HepG2 (cell line): ENCODE measurements at regions not wholly inside any gene's neighbourhood (a gene's known extent, or its start where the extent isn't known, plus 50 kb on each side); places are given as distances from the start of the nearest gene placed in this dataset.

ENCODE experiments used
- ATAC-seq: fragments of 200-7000 bp; cut with Tn5 transposase; 3 replicates; pipeline ENCODE4 v1.9.1; 2020; ENCODE audit warnings: mild to moderate bottlenecking, moderate library complexity
- BruUV-seq: library from RNA; stranded (reverse); fragments of 400-500 nt; replicated peaks from 2 replicates; lab custom pipeline; 2021; lab: Mats Ljungman, UMichigan
- CTCF ChIA-PET: fragments of 300-600 bp; formaldehyde crosslinking; extraction: SDS; loops from one replicate; lab custom pipeline; 2021; ENCODE audit warnings: low total read pairs, inconsistent platforms, low intra/inter-chr PET ratio; lab: Yijun Ruan, JAX
- POLR2A ChIA-PET: fragments of 350-600 bp; sonication (Branson Sonifier 250); formaldehyde crosslinking; loops from one replicate; lab custom pipeline; 2020; ENCODE audit warnings: antibody characterized with exemption, inconsistent platforms; lab: Yijun Ruan, JAX
- DNase-seq: peaks from one replicate; pipeline ENCODE4 v3.0.0-alpha.2; 2015; ENCODE audit warnings: low spot score
- FAIRE-seq: peaks from 3 replicates; lab custom pipeline; 2011; peaks lifted over from hg19 to GRCh38; lab: Jason Lieb, UNC
- H2AFZ ChIP-seq: one replicate; pipeline ENCODE4 v1.6.1; 2011; ENCODE audit warnings: low read length, inconsistent platforms
- H3K27ac ChIP-seq: fragments of 300-600 bp; 3 replicates; pipeline ENCODE4 v1.8.0; 2011; ENCODE audit warnings: mixed run types, mild to moderate bottlenecking, mixed read lengths, low read length, inconsistent platforms; ENCODE audit not compliant: insufficient read depth; ENCODE audit errors: extremely low read length
- H3K27me3 ChIP-seq, 2 experiments: fragments of 200-600 bp in 1 of 2; 2 replicates in 1 of 2; 3 replicates in 1 of 2; pipeline versions ENCODE4 v1.6.0 to v1.8.0; 2011; ENCODE audit warnings: low read length in 2 of 2, mild to moderate bottlenecking in 2 of 2, moderate library complexity in 2 of 2, inconsistent platforms in 1 of 2; ENCODE audit not compliant: insufficient read depth in 2 of 2, control insufficient read depth in 1 of 2
- H3K36me3 ChIP-seq, 2 experiments: fragments of 200-600 bp in 1 of 2; replicated peaks in 1 of 2; 2 replicates in 1 of 2; 3 replicates in 1 of 2; pipeline versions ENCODE4 v1.5.1 to v1.8.0; 2011; ENCODE audit warnings: low read length in 2 of 2, inconsistent platforms in 1 of 2; ENCODE audit not compliant: insufficient read depth in 2 of 2, control insufficient read depth in 1 of 2
- H3K4me1 ChIP-seq: 2 replicates; pipeline ENCODE4 v1.5.1; 2012; ENCODE audit warnings: low read length, inconsistent platforms; ENCODE audit not compliant: insufficient read depth
- H3K4me2 ChIP-seq: 2 replicates; pipeline ENCODE4 v1.6.0; 2011; ENCODE audit warnings: low read depth, low read length, inconsistent platforms
- H3K4me3 ChIP-seq, 3 experiments: fragments of 200-600 bp in 1 of 3; sonication (generic), shearing (Covaris generic) in 1 of 3; replicated peaks in 1 of 3; 2 replicates each; pipeline ENCODE4 v1.5.1; 2011 to 2016; ENCODE audit warnings: low read length in 3 of 3, inconsistent platforms in 2 of 3, low read depth in 2 of 3, mild to moderate bottlenecking in 2 of 3, control low read depth in 1 of 3, mixed read lengths in 1 of 3; ENCODE audit not compliant: insufficient read depth in 1 of 3
- H3K79me2 ChIP-seq: one replicate; pipeline ENCODE4 v1.6.1; 2011; ENCODE audit warnings: low read length, inconsistent platforms; ENCODE audit not compliant: insufficient read depth
- H3K9ac ChIP-seq: 2 replicates; pipeline ENCODE4 v1.6.0; 2011; ENCODE audit warnings: mild to moderate bottlenecking, low read depth, low read length, inconsistent platforms; ENCODE audit not compliant: insufficient read depth
- H3K9me3 ChIP-seq: 2 replicates; pipeline ENCODE4 v1.5.1; 2012; ENCODE audit warnings: mild to moderate bottlenecking, low read length
- H4K20me1 ChIP-seq: 2 replicates; pipeline ENCODE4 v1.6.0; 2011; ENCODE audit warnings: inconsistent platforms, mild to moderate bottlenecking, low read length, moderate library complexity; ENCODE audit not compliant: insufficient read depth
- BHLHE40 ChIP-seq: IDR thresholded peaks from 2 replicates; pipeline ENCODE4 v1.6.1; 2011; ENCODE audit warnings: low read length, improper control_type of control experiment
- CREB1 ChIP-seq, 2 experiments: fragments of 450-650 bp in 1 of 2; IDR thresholded peaks; 2 replicates each; pipeline ENCODE4 v1.6.1; 2016 to 2017; ENCODE audit warnings: control low read depth in 1 of 2, mild to moderate bottlenecking in 1 of 2, missing compliant biosample characterization in 1 of 2, missing genetic modification characterization in 1 of 2
- FOXO4 ChIP-seq: sonication (generic); formaldehyde crosslinking; conservative IDR thresholded peaks from 2 replicates; pipeline ENCODE4 v1.8.1; 2023; ENCODE audit warnings: missing genetic modification reagents
- NFRKB ChIP-seq: fragments of 450-650 bp; IDR thresholded peaks from 2 replicates; pipeline ENCODE4 v1.6.1; 2017
- TFAP4 ChIP-seq: sonication (generic); IDR thresholded peaks from 2 replicates; pipeline ENCODE4 v1.6.1; 2016; ENCODE audit warnings: low read depth, borderline replicate concordance
- ZBTB42 ChIP-seq: sonication (generic); formaldehyde crosslinking; IDR thresholded peaks from 2 replicates; pipeline ENCODE4 v1.5.0; 2020; ENCODE audit warnings: mild to moderate bottlenecking, missing genetic modification reagents
- ZNF550 ChIP-seq: sonication (generic); formaldehyde crosslinking; IDR thresholded peaks from 2 replicates; pipeline ENCODE4 v1.4.0; 2020; ENCODE audit warnings: mild to moderate bottlenecking, missing genetic modification reagents, borderline replicate concordance
- ZNF577 ChIP-seq: sonication (generic); formaldehyde crosslinking; IDR thresholded peaks from 2 replicates; pipeline ENCODE4 v1.4.0; 2020; ENCODE audit warnings: mild to moderate bottlenecking, low read depth, missing genetic modification reagents, borderline replicate concordance
- WGBS: methylation state at CpG from one replicate; pipeline ENCODE4 v1.1.6; 2017; ENCODE audit warnings: low lambda C conversion rate; 5-methylcytosine and 5-hydroxymethylcytosine counted together
- in situ Hi-C: cut with HindIII; loops from 2 replicates; pipeline ENCODE4 v1.10.0; 2017; ENCODE audit warnings: low pct_unique_long_range_greater_than_20kb; ENCODE audit not compliant: extremely low pct_ligation_motif_present
- intact Hi-C: fragments of 100-400 bp; cut with micrococcal nuclease; formaldehyde crosslinking; loops from one replicate; pipeline ENCODE4 v1.10.0; 2022; ENCODE audit not compliant: unreplicated experiment
- TF ChIP-seq, protein P1 (sequence below): sonication (generic); formaldehyde crosslinking; IDR thresholded peaks from 2 replicates; pipeline ENCODE4 v1.8.0; 2022; ENCODE audit warnings: missing genetic modification reagents, mild to moderate bottlenecking, inconsistent platforms, borderline replicate concordance

DNA sequence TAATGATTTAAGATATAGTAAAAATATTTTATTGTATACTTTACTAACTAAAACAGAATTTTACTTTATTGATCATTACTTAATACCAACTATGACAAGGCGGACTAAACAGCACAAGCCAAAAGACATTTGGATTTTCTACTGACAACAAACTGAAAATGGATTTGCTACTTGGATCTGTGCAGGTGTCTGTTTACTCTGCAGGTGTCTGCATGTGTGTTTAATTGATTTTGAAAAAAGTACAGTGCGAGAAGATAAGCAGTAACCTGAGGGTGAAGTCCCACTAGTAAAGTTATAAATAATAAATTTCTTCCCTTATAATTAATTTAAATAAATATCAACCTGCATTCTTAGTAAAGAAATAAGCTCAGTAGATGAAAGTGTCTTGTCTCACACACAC is 696.8 kb upstream of the MBL2 start:
- in situ Hi-C loops: no loop called here
- TF ChIP-seq NFRKB: no peak
- TF ChIP-seq ZBTB42 (CRISPR knock-in tag): no peak
- TF ChIP-seq BHLHE40: no peak
- no peak for TF ChIP-seq ZNF577 (CRISPR knock-in tag)
- TF ChIP-seq ZNF550 (CRISPR knock-in tag): no peak
- TF ChIP-seq TFAP4: no peak
- TF ChIP-seq CREB1 (IDR thresholded peaks at IDR 0.05): no peak
- no peak for TF ChIP-seq CREB1 (CRISPR knock-in tag; IDR thresholded peaks at IDR 0.05)
- TF ChIP-seq, protein P1, sequence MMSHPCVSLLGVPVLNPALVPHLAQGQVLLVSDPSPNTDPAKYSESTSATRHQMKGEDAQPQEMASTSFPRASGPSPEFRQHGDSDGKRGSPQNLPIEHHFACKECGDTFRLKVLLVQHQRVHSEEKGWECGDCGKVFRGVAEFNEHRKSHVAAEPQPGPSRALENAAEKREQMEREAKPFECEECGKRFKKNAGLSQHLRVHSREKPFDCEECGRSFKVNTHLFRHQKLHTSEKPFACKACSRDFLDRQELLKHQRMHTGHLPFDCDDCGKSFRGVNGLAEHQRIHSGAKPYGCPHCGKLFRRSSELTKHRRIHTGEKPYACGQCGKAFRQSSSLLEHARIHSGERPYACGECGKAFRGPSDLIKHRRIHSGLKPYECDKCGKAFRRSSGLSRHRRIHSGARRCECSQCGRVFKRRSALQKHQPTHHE (CRISPR knock-in tag): no peak
- TF ChIP-seq FOXO4 (CRISPR knock-in tag): no peak
- FAIRE-seq (no peak), DNase-seq (no peak), ATAC-seq (no peak)
- Histone ChIP-seq H3K4me1 (no peaks in the 10 kb centered on the region), H3K36me3 (no peaks in the 10 kb centered on the region), H3K4me3 (no peak overlapping the region), H3K79me2 (no peaks in the 10 kb centered on the region), H2AFZ (no peak overlapping the region), H3K4me2 (no peak overlapping the region), H3K27ac (no peak overlapping the region), H3K9me3 (no peaks in the 10 kb centered on the region), H4K20me1 (no peaks in the 10 kb centered on the region), H3K27me3 (no peaks in the 10 kb centered on the region), H3K9ac (no peak overlapping the region)
- intact Hi-C loops: no loop called here
- BruUV-seq: no TSS peak
- CTCF ChIA-PET: no interaction called here
- WGBS: 3% methylated on average over 2 of the region's 2 CpGs
- POLR2A ChIA-PET: no interaction called here
